NCI-H460 (cell line): ENCODE measurements at regions not wholly inside any gene's neighbourhood (a gene's known extent, or its start where the extent isn't known, plus 50 kb on each side); places are given as distances from the start of the nearest gene placed in this dataset.

Source experiments
- DNase-seq: peaks from one replicate; pipeline ENCODE4 v3.0.0-alpha.2; 2016; ENCODE audit warnings: low read depth; ENCODE audit errors: extremely low read depth
- small RNA-seq, 2 experiments: library from RNA; depleted of rRNA; stranded (forward); fragments of <200 nt; gene quantifications; one replicate each; pipeline ENCODE3, GENCODE V24; 2014

DNA sequence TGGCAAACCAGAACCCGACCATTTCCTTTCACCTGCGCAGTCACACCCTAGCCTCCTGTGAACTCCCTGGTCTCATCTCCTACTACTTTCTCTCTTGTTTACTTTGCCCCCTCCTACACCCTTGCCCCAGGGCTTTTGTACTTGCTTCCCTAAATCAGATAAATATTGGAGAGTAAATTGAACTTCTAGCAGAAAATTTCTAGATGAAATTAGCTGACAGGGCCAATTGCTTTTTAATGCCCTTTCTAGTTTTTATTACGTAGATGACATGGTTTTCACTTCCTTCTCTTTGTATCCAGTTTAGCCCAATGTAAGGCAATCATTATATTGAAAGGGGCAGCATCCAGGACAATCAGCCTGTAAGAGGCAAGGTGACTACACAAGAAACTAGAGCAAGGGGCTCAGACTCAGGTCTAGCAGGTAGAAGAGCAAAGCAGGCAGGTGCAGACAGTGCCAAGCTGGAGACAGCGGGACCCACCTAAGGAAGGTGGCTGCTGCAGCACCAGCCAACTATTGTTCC is 56.2 kb upstream of the TOPAZ1 start:
- DNase-seq: no peak

DNA sequence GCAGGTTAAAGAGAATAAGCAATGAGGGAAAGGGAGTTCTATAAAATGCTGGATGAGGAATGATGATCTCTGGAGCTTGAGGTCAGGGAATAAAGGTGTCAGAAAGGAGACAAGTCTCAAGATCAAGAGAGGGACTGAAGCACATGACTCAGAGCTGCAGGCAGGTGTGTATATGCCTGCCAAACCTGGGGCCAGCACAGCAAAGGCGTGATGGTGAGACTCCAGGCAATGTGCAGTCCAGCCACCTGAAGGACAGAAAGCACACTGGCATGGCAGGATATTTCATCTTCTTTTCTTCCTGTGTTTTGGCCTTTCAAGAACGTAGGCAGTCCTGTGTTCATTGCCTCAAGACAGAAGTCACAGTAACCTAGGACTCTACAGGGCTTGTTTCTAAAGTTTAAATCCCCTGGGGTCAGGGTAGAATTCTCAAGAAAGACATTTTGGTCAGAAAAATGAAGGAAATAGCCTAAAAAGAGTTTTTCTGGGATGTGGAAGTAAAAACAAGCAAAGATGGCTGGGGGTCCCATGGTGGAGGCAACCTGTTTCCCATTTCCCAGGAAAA is 55.5 kb upstream of the TOPAZ1 start:
- no peak for DNase-seq

DNA sequence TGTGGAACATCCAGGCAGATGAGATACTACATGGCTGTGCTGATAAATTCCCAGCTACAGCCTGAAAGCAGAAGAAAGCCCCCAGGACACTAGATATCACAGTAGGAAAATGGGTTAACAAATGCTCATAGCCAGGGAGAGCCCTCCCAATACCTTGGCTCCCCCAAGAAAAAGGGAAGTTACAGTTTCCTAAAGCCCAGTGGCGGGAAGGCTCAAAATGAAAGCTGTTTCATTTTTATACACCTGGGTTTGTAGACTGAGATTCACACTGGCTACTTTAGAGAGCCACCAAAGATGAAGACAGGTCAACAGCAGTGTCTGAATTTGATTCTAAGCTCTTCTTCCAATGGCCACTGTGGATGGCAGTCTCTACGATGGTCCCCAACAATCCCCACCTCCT is 55.0 kb upstream of the TOPAZ1 start:
- no peak for DNase-seq

Small RNA genes in the stretch of these regions (small RNA-seq; reads per million reads assigned to genes)
- gene MIR138-1 (0.15 to 5.4 reads per million in 2 experiments), gene RNU6-367P (0 reads per million in 2 experiments)
